HUES6 (cell line): ENCODE measurements at regions not wholly inside any gene's neighbourhood (a gene's known extent, or its start where the extent isn't known, plus 50 kb on each side); places are given as distances from the start of the nearest gene placed in this dataset.

Experiments
- H3K27ac ChIP-seq: 2 replicates; pipeline ENCODE4 v1.7.0; 2013; ENCODE audit warnings: low read depth, mild to moderate bottlenecking, low read length, inconsistent platforms
- H3K27me3 ChIP-seq: 2 replicates; pipeline ENCODE4 v1.6.1; 2013; ENCODE audit warnings: low read length; ENCODE audit not compliant: control insufficient read depth, insufficient read depth
- H3K36me3 ChIP-seq: 2 replicates; pipeline ENCODE4 v1.6.1; 2013; ENCODE audit warnings: low read length; ENCODE audit not compliant: control insufficient read depth, insufficient read depth
- H3K4me1 ChIP-seq: 2 replicates; pipeline ENCODE4 v1.6.1; 2013; ENCODE audit warnings: low read length; ENCODE audit not compliant: control insufficient read depth, insufficient read depth
- H3K4me3 ChIP-seq: 2 replicates; pipeline ENCODE4 v1.5.1; 2013; ENCODE audit warnings: low read depth, low read length
- H3K9ac ChIP-seq: one replicate; pipeline ENCODE4 v1.6.1; 2013; ENCODE audit warnings: mild to moderate bottlenecking, low read length
- H3K9me3 ChIP-seq: 2 replicates; pipeline ENCODE4 v1.6.1; 2013; ENCODE audit warnings: low read depth, low read length; ENCODE audit not compliant: control insufficient read depth, insufficient read depth

- Histone ChIP-seq H3K9ac (no peak overlapping the region), H3K27me3 (no peaks in the 10 kb centered on the region)
Observed at GRCh38 chr1:219434285-219434922, 178.5 kb downstream of the ZC3H11B start.

GRCh38 chr1:219433496-219434131 lies 179.3 kb downstream of the ZC3H11B start:
- H3K4me3 ChIP-seq = no peak overlapping the region
- peaks cover 14% of the 10 kb centered on the region for H3K4me1 ChIP-seq
- H3K9ac ChIP-seq = no peak overlapping the region
- no peaks in the 10 kb centered on the region for H3K9me3 ChIP-seq
- no peak overlapping the region for H3K27ac ChIP-seq
- H3K36me3 ChIP-seq = no peaks in the 10 kb centered on the region
- no peaks in the 10 kb centered on the region for H3K27me3 ChIP-seq

More at GRCh38 chr1:219434285-219434922, 178.5 kb downstream of the ZC3H11B start:
- Histone ChIP-seq H3K27ac (no peak overlapping the region), H3K4me1 (peaks cover 14% of the 10 kb centered on the region), H3K4me3 (no peak overlapping the region), H3K9me3 (no peaks in the 10 kb centered on the region), H3K36me3 (no peaks in the 10 kb centered on the region)

GRCh38 chr1:219433001-219433400 lies 179.9 kb downstream of the ZC3H11B start:
- Histone ChIP-seq H3K27me3 (no peaks in the 10 kb centered on the region), H3K4me1 (peaks cover 14% of the 10 kb centered on the region), H3K9ac (no peak overlapping the region), H3K9me3 (no peaks in the 10 kb centered on the region), H3K36me3 (no peaks in the 10 kb centered on the region), H3K4me3 (no peak overlapping the region), H3K27ac (no peak overlapping the region)

GRCh38 chr1:219432191-219432606 lies 180.7 kb downstream of the ZC3H11B start:
- no peaks in the 10 kb centered on the region for H3K9me3 ChIP-seq
- no peak overlapping the region for H3K4me3 ChIP-seq
- no peaks in the 10 kb centered on the region for H3K27me3 ChIP-seq
- H3K36me3 ChIP-seq = no peaks in the 10 kb centered on the region
- H3K27ac ChIP-seq = no peak overlapping the region
- no peak overlapping the region for H3K9ac ChIP-seq
- peaks cover 14% of the 10 kb centered on the region for H3K4me1 ChIP-seq

GRCh38 chr1:219430419-219430818 lies 182.5 kb downstream of the ZC3H11B start:
- Histone ChIP-seq H3K9me3 (no peaks in the 10 kb centered on the region), H3K27me3 (no peaks in the 10 kb centered on the region), H3K4me3 (no peak overlapping the region), H3K9ac (no peak overlapping the region), H3K36me3 (no peaks in the 10 kb centered on the region), H3K27ac (no peak overlapping the region), H3K4me1 (peaks cover 14% of the 10 kb centered on the region)

- no peak overlapping the region for H3K27ac ChIP-seq
- no peak overlapping the region for H3K4me3 ChIP-seq
- H3K27me3 ChIP-seq = no peaks in the 10 kb centered on the region
- H3K36me3 ChIP-seq = no peaks in the 10 kb centered on the region
- no peak overlapping the region for H3K9ac ChIP-seq
- no peaks in the 10 kb centered on the region for H3K9me3 ChIP-seq
- H3K4me1 ChIP-seq = peaks cover 7% of the 10 kb centered on the region
Observed at GRCh38 chr1:219428651-219429050, 184.3 kb downstream of the ZC3H11B start.

- Histone ChIP-seq H3K36me3 (no peaks in the 10 kb centered on the region), H3K4me3 (no peak overlapping the region), H3K27ac (no peak overlapping the region), H3K9ac (no peak overlapping the region), H3K4me1 (0 out of 2 replicates have a peak, but pooled peaks cover under 1% of the 10 kb centered on the region), H3K9me3 (no peaks in the 10 kb centered on the region), H3K27me3 (no peaks in the 10 kb centered on the region)
Observed at GRCh38 chr1:219427989-219428388, 184.9 kb downstream of the ZC3H11B start.

- Histone ChIP-seq H3K36me3 (no peaks in the 10 kb centered on the region), H3K9ac (no peak overlapping the region), H3K27me3 (no peaks in the 10 kb centered on the region), H3K27ac (no peak overlapping the region), H3K4me3 (no peak overlapping the region), H3K9me3 (no peaks in the 10 kb centered on the region), H3K4me1 (no peaks in the 10 kb centered on the region)
Observed at GRCh38 chr1:219427403-219427802, 185.5 kb downstream of the ZC3H11B start.

GRCh38 chr1:219422811-219423598 lies 189.9 kb downstream of the ZC3H11B start:
- no peaks in the 10 kb centered on the region for H3K9me3 ChIP-seq
- H3K27ac ChIP-seq = no peak overlapping the region
- H3K4me1 ChIP-seq = no peaks in the 10 kb centered on the region
- no peak overlapping the region for H3K9ac ChIP-seq
- no peak overlapping the region for H3K4me3 ChIP-seq
- H3K27me3 ChIP-seq = no peaks in the 10 kb centered on the region
- no peaks in the 10 kb centered on the region for H3K36me3 ChIP-seq

GRCh38 chr1:219420913-219421312 lies 192.0 kb downstream of the ZC3H11B start:
- H3K4me1 ChIP-seq = no peaks in the 10 kb centered on the region
- no peak overlapping the region for H3K4me3 ChIP-seq
- no peak overlapping the region for H3K27ac ChIP-seq
- no peak overlapping the region for H3K9ac ChIP-seq
- no peaks in the 10 kb centered on the region for H3K27me3 ChIP-seq
- H3K36me3 ChIP-seq = no peaks in the 10 kb centered on the region
- H3K9me3 ChIP-seq = no peaks in the 10 kb centered on the region

GRCh38 chr1:219419860-219420259 lies 193.0 kb downstream of the ZC3H11B start:
- Histone ChIP-seq H3K9ac (no peak overlapping the region), H3K4me3 (no peak overlapping the region), H3K4me1 (no peaks in the 10 kb centered on the region), H3K27ac (no peak overlapping the region), H3K27me3 (no peaks in the 10 kb centered on the region), H3K9me3 (no peaks in the 10 kb centered on the region), H3K36me3 (no peaks in the 10 kb centered on the region)
